Esophagus squamous epithelium (tissue), 4 donors: ENCODE measurements at regions not wholly inside any gene's neighbourhood (a gene's known extent, or its start where the extent isn't known, plus 50 kb on each side); places are given as distances from the start of the nearest gene placed in this dataset.

Source experiments
- POLR2A ChIP-seq, 4 donors: fragments of 450-650 bp; IDR thresholded peaks; one replicate each; pipeline ENCODE4 v1.6.1; 2017; ENCODE audit warnings: antibody characterized with exemption in 4 of 4, mild to moderate bottlenecking in 4 of 4, moderate library complexity in 3 of 4
- TF ChIP-seq, protein P1 (sequence below), 6 experiments: fragments of 450-650 bp in 4 of 6; fragments of 200-600 bp in 2 of 6; sonication (generic) in 2 of 6; IDR thresholded peaks; one replicate each; pipeline ENCODE4 v1.5.1; 2016 to 2019; ENCODE audit warnings: antibody characterized with exemption in 6 of 6, mild to moderate bottlenecking in 4 of 6, moderate library complexity in 4 of 6

DNA sequence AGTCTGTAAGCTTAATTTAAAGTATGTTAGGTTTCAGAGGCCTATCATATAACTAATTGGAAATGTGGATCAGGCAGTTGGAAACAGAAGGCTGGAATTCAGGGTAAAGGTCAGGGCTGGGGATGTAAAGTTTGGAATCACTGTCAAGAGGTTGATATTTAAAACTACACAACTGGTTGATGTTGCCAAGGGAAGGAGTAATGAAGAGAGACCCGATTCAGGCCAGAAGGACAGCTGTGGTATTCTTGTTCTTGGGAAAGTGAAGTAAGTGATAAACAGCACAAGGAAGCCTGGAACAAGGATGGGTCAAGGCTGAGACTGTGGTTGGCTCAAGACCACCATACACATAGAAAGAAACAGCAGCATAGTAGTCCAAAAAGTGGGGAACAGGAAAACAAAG lies 654.2 kb downstream of the NTRK3 start:
- TF ChIP-seq, protein P1, sequence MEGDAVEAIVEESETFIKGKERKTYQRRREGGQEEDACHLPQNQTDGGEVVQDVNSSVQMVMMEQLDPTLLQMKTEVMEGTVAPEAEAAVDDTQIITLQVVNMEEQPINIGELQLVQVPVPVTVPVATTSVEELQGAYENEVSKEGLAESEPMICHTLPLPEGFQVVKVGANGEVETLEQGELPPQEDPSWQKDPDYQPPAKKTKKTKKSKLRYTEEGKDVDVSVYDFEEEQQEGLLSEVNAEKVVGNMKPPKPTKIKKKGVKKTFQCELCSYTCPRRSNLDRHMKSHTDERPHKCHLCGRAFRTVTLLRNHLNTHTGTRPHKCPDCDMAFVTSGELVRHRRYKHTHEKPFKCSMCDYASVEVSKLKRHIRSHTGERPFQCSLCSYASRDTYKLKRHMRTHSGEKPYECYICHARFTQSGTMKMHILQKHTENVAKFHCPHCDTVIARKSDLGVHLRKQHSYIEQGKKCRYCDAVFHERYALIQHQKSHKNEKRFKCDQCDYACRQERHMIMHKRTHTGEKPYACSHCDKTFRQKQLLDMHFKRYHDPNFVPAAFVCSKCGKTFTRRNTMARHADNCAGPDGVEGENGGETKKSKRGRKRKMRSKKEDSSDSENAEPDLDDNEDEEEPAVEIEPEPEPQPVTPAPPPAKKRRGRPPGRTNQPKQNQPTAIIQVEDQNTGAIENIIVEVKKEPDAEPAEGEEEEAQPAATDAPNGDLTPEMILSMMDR (IDR thresholded peaks at IDR 0.05), result no peak
- no peak for TF ChIP-seq POLR2A (IDR thresholded peaks at IDR 0.05)
